ENCODE measurements at regions not wholly inside any gene's neighbourhood (a gene's known extent, or its start where the extent isn't known, plus 50 kb on each side); places are given as distances from the start of the nearest gene placed in this dataset.

DNA sequence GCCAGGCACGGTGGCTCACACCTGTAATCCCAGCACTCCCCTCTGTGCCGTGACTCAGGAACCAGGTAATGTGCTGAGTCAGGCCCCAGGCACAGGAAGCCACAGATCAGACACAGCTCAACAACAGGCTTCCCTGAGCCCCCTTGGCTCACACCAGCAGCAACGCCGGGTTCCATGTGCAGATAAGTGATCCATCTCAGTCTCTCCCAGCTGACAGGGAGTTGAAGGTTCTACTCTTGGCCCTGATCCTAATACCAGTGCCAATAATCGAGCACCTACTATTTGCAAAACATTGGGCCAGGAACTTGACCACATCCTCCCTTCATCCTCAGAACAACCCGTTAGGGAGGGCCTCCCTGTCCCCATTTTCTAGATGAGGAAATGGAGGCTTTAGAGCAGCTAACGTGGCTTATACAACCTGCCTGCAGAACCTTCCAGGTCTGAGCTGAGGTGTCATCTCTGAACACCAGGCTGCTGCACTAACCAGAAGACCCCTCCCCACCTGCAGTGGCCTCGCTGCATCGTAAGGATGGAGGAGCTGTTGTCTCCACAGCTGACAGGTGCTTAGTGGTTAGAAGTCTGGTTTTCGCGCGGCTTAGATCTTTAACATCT lies 64.8 kb upstream of the AMZ2 start:
- Histone ChIP-seq H4K8ac (replicated peaks; ENCODE audit: insufficient read length, low read depth, low read length) (no peak overlapping the region), H2AFZ (ENCODE audit: low read length) (no peak overlapping the region), H3K23ac (ENCODE audit: insufficient read length, low read depth, low read length) (no peak overlapping the region), H2BK5ac (ENCODE audit: insufficient read length, low read length) (no peak overlapping the region), H2BK20ac (ENCODE audit: low read depth, low read length, poor library complexity, severe bottlenecking) (no peak overlapping the region), H4K5ac (ENCODE audit: insufficient read length, low read depth, low read length) (no peak overlapping the region), H3K4ac (ENCODE audit: low read depth, low read length) (no peak overlapping the region), H3K56ac (ENCODE audit: insufficient read length, low read depth, low read length) (no peak overlapping the region), H3K4me1 (ENCODE audit: insufficient read depth, low read length) (no peaks in the 10 kb centered on the region), H3K4me2 (ENCODE audit: insufficient read depth, insufficient read length, low read length) (no peak overlapping the region), H3K79me1 (ENCODE audit: insufficient read depth, low read depth, low read length, poor library complexity, severe bottlenecking) (no peaks in the 10 kb centered on the region), H2BK120ac (ENCODE audit: low read depth, low read length, poor library complexity, severe bottlenecking) (no peak overlapping the region), H3K14ac (ENCODE audit: insufficient read depth, low read length) (no peak overlapping the region), H3K23me2 (ENCODE audit: insufficient read length, low read depth, low read length, poor library complexity, severe bottlenecking) (no peaks in the 10 kb centered on the region), H3K18ac (ENCODE audit: insufficient read length, low read depth, low read length) (no peak overlapping the region), H2AK5ac (ENCODE audit: insufficient read length, low read length) (no peak overlapping the region), H3K9me3 (ENCODE audit: control insufficient read depth, low read depth, low read length) (no peaks in the 10 kb centered on the region), H4K91ac (ENCODE audit: insufficient read length, low read depth, low read length) (no peak overlapping the region), H2BK15ac (ENCODE audit: low read depth, low read length) (no peak overlapping the region), H3K9ac (ENCODE audit: extremely low read depth, insufficient read length, low read length) (no peak overlapping the region), H3T11ph (ENCODE audit: low read length) (no peak overlapping the region), H3K79me2 (ENCODE audit: insufficient read depth, low read length) (no peaks in the 10 kb centered on the region), H3K27me3 (ENCODE audit: insufficient read depth, low read length) (no peaks in the 10 kb centered on the region), H2BK12ac (ENCODE audit: insufficient read length, low read depth, low read length) (no peak overlapping the region), H4K20me1 (ENCODE audit: control insufficient read depth, insufficient read depth, insufficient read length) (no peaks in the 10 kb centered on the region), H3K27ac (ENCODE audit: insufficient read length, low read depth, low read length) (no peak overlapping the region)
- Mint-ChIP-seq H3K9me3 (no peaks in the 10 kb centered on the region; a peak in 1 of 5 replicates), H3K4me1 (peaks cover 8 to 11% of the 10 kb centered on the region in 2 experiments), H3K27me3 (ENCODE audit: low read depth) (peaks cover 2% of the 10 kb centered on the region), H3K27ac (no peak overlapping the region), H3K4me3 (no peak overlapping the region), H3K36me3 (ENCODE audit: insufficient read depth in 1 of 3, low read depth in 3 of 3) (no peaks in the 10 kb centered on the region)
- no CpG with 5 or more reads among the region's 12 CpGs for WGBS (ENCODE audit: extremely low coverage, insufficient read length, low lambda C conversion rate)
- peak; percentile 84 for DNase-seq
- TF ChIP-seq, protein P1, sequence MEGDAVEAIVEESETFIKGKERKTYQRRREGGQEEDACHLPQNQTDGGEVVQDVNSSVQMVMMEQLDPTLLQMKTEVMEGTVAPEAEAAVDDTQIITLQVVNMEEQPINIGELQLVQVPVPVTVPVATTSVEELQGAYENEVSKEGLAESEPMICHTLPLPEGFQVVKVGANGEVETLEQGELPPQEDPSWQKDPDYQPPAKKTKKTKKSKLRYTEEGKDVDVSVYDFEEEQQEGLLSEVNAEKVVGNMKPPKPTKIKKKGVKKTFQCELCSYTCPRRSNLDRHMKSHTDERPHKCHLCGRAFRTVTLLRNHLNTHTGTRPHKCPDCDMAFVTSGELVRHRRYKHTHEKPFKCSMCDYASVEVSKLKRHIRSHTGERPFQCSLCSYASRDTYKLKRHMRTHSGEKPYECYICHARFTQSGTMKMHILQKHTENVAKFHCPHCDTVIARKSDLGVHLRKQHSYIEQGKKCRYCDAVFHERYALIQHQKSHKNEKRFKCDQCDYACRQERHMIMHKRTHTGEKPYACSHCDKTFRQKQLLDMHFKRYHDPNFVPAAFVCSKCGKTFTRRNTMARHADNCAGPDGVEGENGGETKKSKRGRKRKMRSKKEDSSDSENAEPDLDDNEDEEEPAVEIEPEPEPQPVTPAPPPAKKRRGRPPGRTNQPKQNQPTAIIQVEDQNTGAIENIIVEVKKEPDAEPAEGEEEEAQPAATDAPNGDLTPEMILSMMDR (conservative IDR thresholded peaks at IDR 0.05) = no peak

Measured in H9 (cell line).